ENCODE measurements at regions not wholly inside any gene's neighbourhood (a gene's known extent, or its start where the extent isn't known, plus 50 kb on each side); places are given as distances from the start of the nearest gene placed in this dataset.

- 58% methylated on average over 3 of the region's 3 CpGs for WGBS
- H3K9me3 ChIP-seq, result no peaks in the 10 kb centered on the region
- H3K36me3 ChIP-seq, result no peaks in the 10 kb centered on the region
- no peaks in the 10 kb centered on the region for H3K4me1 ChIP-seq
- H3K4me3 ChIP-seq, result no peak overlapping the region
- H3K27ac ChIP-seq, result no peak overlapping the region
- peaks cover 39% of the 10 kb centered on the region for H3K27me3 ChIP-seq
- no peak for DNase-seq (ENCODE audit: low spot score in 2 of 2)
- no peak for TF ChIP-seq EP300 (IDR thresholded peaks at IDR 0.05)
- no peak for TF ChIP-seq CTCF (IDR thresholded peaks at IDR 0.05)
- TF ChIP-seq POLR2A (IDR thresholded peaks at IDR 0.05), result no peak
- TF ChIP-seq POLR2AphosphoS5 (IDR thresholded peaks at IDR 0.05), result no peak
Observed at GRCh38 chr11:116263019-116263418, 509.8 kb downstream of the BUD13 start.

GRCh38 chr11:116262370-116262769 lies 510.4 kb downstream of the BUD13 start:
- TF ChIP-seq CTCF (IDR thresholded peaks at IDR 0.05) (no peak), EP300 (IDR thresholded peaks at IDR 0.05) (no peak), POLR2AphosphoS5 (IDR thresholded peaks at IDR 0.05) (no peak), POLR2A (IDR thresholded peaks at IDR 0.05) (no peak)
- Histone ChIP-seq H3K27me3 (peaks cover 42% of the 10 kb centered on the region), H3K4me1 (no peaks in the 10 kb centered on the region), H3K9me3 (no peaks in the 10 kb centered on the region), H3K36me3 (no peaks in the 10 kb centered on the region), H3K27ac (no peak overlapping the region), H3K4me3 (no peak overlapping the region)
- 91% methylated on average over 1 of the region's 1 CpG for WGBS
- DNase-seq (ENCODE audit: low spot score in 2 of 2), result no peak

- Histone ChIP-seq H3K4me3 (no peak overlapping the region), H3K27me3 (peaks cover 45% of the 10 kb centered on the region), H3K27ac (no peak overlapping the region), H3K36me3 (no peaks in the 10 kb centered on the region), H3K9me3 (no peaks in the 10 kb centered on the region), H3K4me1 (no peaks in the 10 kb centered on the region)
- no peak for TF ChIP-seq POLR2AphosphoS5 (IDR thresholded peaks at IDR 0.05)
- TF ChIP-seq CTCF (IDR thresholded peaks at IDR 0.05), result no peak
- no peak for TF ChIP-seq EP300 (IDR thresholded peaks at IDR 0.05)
- no peak for TF ChIP-seq POLR2A (IDR thresholded peaks at IDR 0.05)
- WGBS, result 82% methylated on average over 8 of the region's 8 CpGs
- no peak for DNase-seq (ENCODE audit: low spot score in 2 of 2)
Observed at GRCh38 chr11:116261606-116262005, 511.2 kb downstream of the BUD13 start.

- no peak overlapping the region for H3K4me3 ChIP-seq
- no peaks in the 10 kb centered on the region for H3K36me3 ChIP-seq
- H3K27me3 ChIP-seq, result peaks cover 44% of the 10 kb centered on the region
- 80% methylated on average over 3 of the region's 3 CpGs for WGBS
- no peak for DNase-seq (ENCODE audit: low spot score in 2 of 2)
- H3K4me1 ChIP-seq, result no peaks in the 10 kb centered on the region
- H3K27ac ChIP-seq, result no peak overlapping the region
- TF ChIP-seq CTCF (IDR thresholded peaks at IDR 0.05) (no peak), EP300 (IDR thresholded peaks at IDR 0.05) (no peak), POLR2A (IDR thresholded peaks at IDR 0.05) (no peak), POLR2AphosphoS5 (IDR thresholded peaks at IDR 0.05) (no peak)
- no peaks in the 10 kb centered on the region for H3K9me3 ChIP-seq
Observed at GRCh38 chr11:116258821-116259220, 514.0 kb downstream of the BUD13 start.

- TF ChIP-seq EP300 (IDR thresholded peaks at IDR 0.05), result no peak
- H3K36me3 ChIP-seq, result no peaks in the 10 kb centered on the region
- H3K4me3 ChIP-seq, result no peak overlapping the region
- H3K9me3 ChIP-seq, result no peaks in the 10 kb centered on the region
- no peak overlapping the region for H3K27ac ChIP-seq
- DNase-seq (ENCODE audit: low spot score in 2 of 2), result no peak
- WGBS, result 85% methylated on average over 4 of the region's 4 CpGs
- H3K27me3 ChIP-seq, result peaks cover 37% of the 10 kb centered on the region
- no peaks in the 10 kb centered on the region for H3K4me1 ChIP-seq
Observed at GRCh38 chr11:116257883-116258282, 514.9 kb downstream of the BUD13 start.

GRCh38 chr11:116257092-116257491 lies 515.7 kb downstream of the BUD13 start:
- Histone ChIP-seq H3K4me3 (no peak overlapping the region), H3K4me1 (no peaks in the 10 kb centered on the region), H3K27me3 (peaks cover 31% of the 10 kb centered on the region), H3K9me3 (no peaks in the 10 kb centered on the region), H3K27ac (no peak overlapping the region), H3K36me3 (no peaks in the 10 kb centered on the region)
- DNase-seq (ENCODE audit: low spot score in 2 of 2), result no peak
- TF ChIP-seq EP300 (IDR thresholded peaks at IDR 0.05) (no peak), CTCF (IDR thresholded peaks at IDR 0.05) (no peak), POLR2AphosphoS5 (IDR thresholded peaks at IDR 0.05) (no peak), POLR2A (IDR thresholded peaks at IDR 0.05) (no peak)
- WGBS, result 10% methylated on average over 1 of the region's 1 CpG

All from suprapubic skin (tissue), 4 donors.